NCI-H2196 (cell line): ENCODE measurements at regions not wholly inside any gene's neighbourhood (a gene's known extent, or its start where the extent isn't known, plus 50 kb on each side); places are given as distances from the start of the nearest gene placed in this dataset.

Experiments used
- DNase-seq: peaks from one replicate; lab custom pipeline; 2025; ENCODE audit not compliant: unreplicated experiment; lab: John Stamatoyannopoulos, UW

- no peak for DNase-seq
These were observed 470.9 kb downstream of the ETS1 start for GRCh38 chr11:128116447-128116846.

- no peak for DNase-seq
These were observed 481.4 kb downstream of the ETS1 start for GRCh38 chr11:128105950-128106349.

- no peak for DNase-seq
These were observed 481.8 kb downstream of the ETS1 start for GRCh38 chr11:128105511-128105910.

GRCh38 chr11:128103278-128103873 is 484.0 kb downstream of the ETS1 start:
- DNase-seq = no peak

GRCh38 chr11:128098781-128099180 is 488.6 kb downstream of the ETS1 start:
- no peak for DNase-seq

GRCh38 chr11:128095466-128095981 is 491.8 kb downstream of the ETS1 start:
- DNase-seq = no peak

- no peak for DNase-seq
These were observed 493.7 kb downstream of the ETS1 start for GRCh38 chr11:128093689-128094088.

- no peak for DNase-seq
These were observed 497.4 kb downstream of the ETS1 start for GRCh38 chr11:128089962-128090361.

- no peak for DNase-seq
These were observed 500.6 kb downstream of the ETS1 start for GRCh38 chr11:128086794-128087193.

GRCh38 chr11:128085276-128085675 is 502.1 kb downstream of the ETS1 start:
- DNase-seq = no peak

- no peak for DNase-seq
These were observed 504.8 kb downstream of the ETS1 start for GRCh38 chr11:128082574-128082973.

- DNase-seq = no peak
These were observed 517.7 kb downstream of the ETS1 start for GRCh38 chr11:128069665-128070064.

GRCh38 chr11:128067780-128068179 is 519.6 kb downstream of the ETS1 start:
- DNase-seq = no peak

GRCh38 chr11:128066399-128066798 is 521.0 kb downstream of the ETS1 start:
- DNase-seq = no peak

GRCh38 chr11:128061281-128061871 is 526.0 kb downstream of the ETS1 start:
- peak; percentile 37 for DNase-seq

GRCh38 chr11:128058580-128059208 is 528.7 kb downstream of the ETS1 start:
- no peak for DNase-seq

GRCh38 chr11:128057786-128058395 is 529.5 kb downstream of the ETS1 start:
- no peak for DNase-seq

- no peak for DNase-seq
These were observed 531.7 kb downstream of the ETS1 start for GRCh38 chr11:128055576-128056217.

GRCh38 chr11:128053981-128054931 is 533.1 kb downstream of the ETS1 start:
- DNase-seq = peak; percentile 2

- DNase-seq = peak; percentile 21
These were observed 534.3 kb downstream of the ETS1 start for GRCh38 chr11:128052912-128053641.
